SK-N-MC (cell line): ENCODE measurements at regions not wholly inside any gene's neighbourhood (a gene's known extent, or its start where the extent isn't known, plus 50 kb on each side); places are given as distances from the start of the nearest gene placed in this dataset.

ENCODE experiments used
- EZH2 ChIP-seq: fragments of 200-600 bp; sonication (generic); IDR thresholded peaks from one replicate; pipeline ENCODE4 v1.6.1; 2017; ENCODE audit warnings: antibody characterized with exemption
- FOXP2 ChIP-seq: optimal IDR thresholded peaks from 2 replicates; pipeline ENCODE3; 2011; ENCODE audit warnings: mild to moderate bottlenecking, moderate library complexity; ENCODE audit not compliant: insufficient read depth; ENCODE audit errors: extremely low read length, control extremely low read depth
- POLR2AphosphoS5 ChIP-seq: IDR thresholded peaks from 2 replicates; pipeline ENCODE4 v1.6.1; 2012; ENCODE audit warnings: mild to moderate bottlenecking, low read depth, low read length, borderline replicate concordance

DNA sequence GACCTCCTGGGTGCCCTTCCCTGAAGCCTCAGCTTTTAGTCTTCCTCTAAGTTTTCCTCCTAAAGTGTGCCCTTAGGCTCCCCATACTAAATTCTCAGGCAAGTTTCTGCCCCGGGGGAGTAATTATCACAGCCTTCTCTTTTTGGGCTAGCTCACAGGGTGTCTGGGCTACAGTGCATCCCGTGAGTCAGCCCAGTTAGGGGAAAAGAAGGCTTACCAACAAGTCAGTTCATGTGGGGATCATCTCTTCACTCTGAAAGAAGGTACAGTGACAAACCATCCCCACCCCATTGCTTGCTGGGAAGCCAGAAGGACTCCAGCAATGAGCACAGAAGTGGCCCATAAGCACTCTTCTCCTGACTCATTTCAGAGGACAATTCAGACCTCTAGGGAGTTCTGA is 134.7 kb upstream of the FAM9C start:
- TF ChIP-seq POLR2AphosphoS5 = no peak
- no peak for TF ChIP-seq EZH2
- no peak for TF ChIP-seq FOXP2
